ENCODE measurements at regions not wholly inside any gene's neighbourhood (a gene's known extent, or its start where the extent isn't known, plus 50 kb on each side); places are given as distances from the start of the nearest gene placed in this dataset.

DNA sequence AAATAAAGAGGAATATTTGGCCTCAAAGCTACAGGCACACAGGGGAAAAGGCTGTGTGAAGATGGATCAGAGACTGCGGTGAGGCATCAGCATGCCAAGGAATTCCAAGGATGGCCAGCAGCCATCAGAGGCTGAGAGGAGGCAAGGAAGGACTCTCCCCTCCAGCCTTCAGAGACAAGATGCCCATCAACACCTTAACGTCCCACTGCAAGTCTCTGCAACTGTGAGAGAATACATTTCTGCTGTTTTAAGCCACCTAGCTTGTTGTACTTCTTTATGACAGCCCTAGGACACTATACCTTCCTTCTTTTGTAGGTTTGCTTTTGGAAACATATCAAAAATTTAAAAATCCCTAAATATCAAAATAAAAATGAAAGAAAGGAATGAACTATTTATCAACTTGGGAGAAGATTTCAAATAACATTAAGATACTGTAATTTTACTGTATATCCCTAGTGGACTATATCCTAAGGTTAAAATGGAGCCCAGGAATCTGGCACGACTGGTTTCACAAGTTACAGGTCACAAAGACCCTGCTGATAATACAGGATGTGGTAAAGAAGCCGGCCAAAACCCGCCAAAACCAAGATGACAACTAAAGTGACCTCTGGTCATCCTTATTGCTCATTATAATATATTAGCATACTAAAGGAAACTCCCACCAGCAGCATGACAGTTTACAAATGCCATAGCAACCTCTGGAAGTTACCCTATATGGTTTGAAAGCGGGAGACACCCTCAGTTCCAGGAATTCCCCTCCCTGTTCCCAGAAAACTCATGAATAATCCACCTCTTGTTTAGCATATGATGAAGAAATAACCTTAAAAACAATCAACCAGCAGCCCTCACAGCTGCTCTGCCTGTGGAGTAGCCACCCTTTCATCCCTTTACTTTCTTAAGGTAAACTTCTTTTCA, 185.2 kb downstream of the AVL9 start:
- no peak overlapping the region for H2AFZ ChIP-seq (ENCODE audit: low read length)
- H3K9ac ChIP-seq (ENCODE audit: low read length) = no peak overlapping the region
- no peak overlapping the region for H3K27ac ChIP-seq (ENCODE audit: low read depth, low read length, poor library complexity, severe bottlenecking)

DNA sequence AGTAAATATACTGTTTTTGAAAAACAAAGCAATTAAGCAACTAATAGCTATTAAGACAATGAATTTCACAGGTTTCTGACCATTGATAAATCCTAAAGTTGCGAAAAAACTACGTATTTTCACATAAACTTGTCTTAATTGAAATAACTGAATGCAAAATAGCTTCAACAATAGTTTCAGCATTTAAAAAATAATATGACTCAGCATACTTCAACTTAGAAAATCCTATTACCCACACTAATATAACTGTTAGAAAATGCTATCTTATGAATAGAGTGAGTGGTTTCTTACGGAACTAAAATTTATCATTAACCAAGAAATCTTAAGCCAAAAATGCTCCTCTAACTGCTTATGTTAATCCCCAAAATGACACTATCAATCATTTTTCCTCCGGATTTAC, 183.9 kb downstream of the AVL9 start:
- no peak for TF ChIP-seq EZH2 (IDR thresholded peaks at IDR 0.05; ENCODE audit: borderline replicate concordance, low read length)
- TF ChIP-seq, protein P1, sequence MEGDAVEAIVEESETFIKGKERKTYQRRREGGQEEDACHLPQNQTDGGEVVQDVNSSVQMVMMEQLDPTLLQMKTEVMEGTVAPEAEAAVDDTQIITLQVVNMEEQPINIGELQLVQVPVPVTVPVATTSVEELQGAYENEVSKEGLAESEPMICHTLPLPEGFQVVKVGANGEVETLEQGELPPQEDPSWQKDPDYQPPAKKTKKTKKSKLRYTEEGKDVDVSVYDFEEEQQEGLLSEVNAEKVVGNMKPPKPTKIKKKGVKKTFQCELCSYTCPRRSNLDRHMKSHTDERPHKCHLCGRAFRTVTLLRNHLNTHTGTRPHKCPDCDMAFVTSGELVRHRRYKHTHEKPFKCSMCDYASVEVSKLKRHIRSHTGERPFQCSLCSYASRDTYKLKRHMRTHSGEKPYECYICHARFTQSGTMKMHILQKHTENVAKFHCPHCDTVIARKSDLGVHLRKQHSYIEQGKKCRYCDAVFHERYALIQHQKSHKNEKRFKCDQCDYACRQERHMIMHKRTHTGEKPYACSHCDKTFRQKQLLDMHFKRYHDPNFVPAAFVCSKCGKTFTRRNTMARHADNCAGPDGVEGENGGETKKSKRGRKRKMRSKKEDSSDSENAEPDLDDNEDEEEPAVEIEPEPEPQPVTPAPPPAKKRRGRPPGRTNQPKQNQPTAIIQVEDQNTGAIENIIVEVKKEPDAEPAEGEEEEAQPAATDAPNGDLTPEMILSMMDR (IDR thresholded peaks at IDR 0.05; ENCODE audit: low read length) = no peak
- Histone ChIP-seq H3K4me2 (ENCODE audit: low read length) (no peak overlapping the region), H3K9ac (ENCODE audit: low read length) (no peak overlapping the region), H3K79me2 (ENCODE audit: insufficient read depth, low read length) (no peaks in the 10 kb centered on the region), H3K4me3 (ENCODE audit: low read depth, low read length, poor library complexity, severe bottlenecking) (no peak overlapping the region), H3K27me3 (ENCODE audit: insufficient read depth, low read length) (no peaks in the 10 kb centered on the region), H3K9me3 (ENCODE audit: low read length) (no peaks in the 10 kb centered on the region), H3K4me1 (ENCODE audit: insufficient read depth, low read length, severe bottlenecking) (no peaks in the 10 kb centered on the region), H3K9me2 (ENCODE audit: low read depth, low read length) (no peaks in the 10 kb centered on the region), H3F3A (ENCODE audit: insufficient read depth, low read length) (no peaks in the 10 kb centered on the region), H4K20me1 (ENCODE audit: insufficient read depth, low read length) (no peaks in the 10 kb centered on the region), H2AFZ (ENCODE audit: low read length) (no peak overlapping the region), H3K27ac (ENCODE audit: low read depth, low read length, poor library complexity, severe bottlenecking) (no peak overlapping the region), H3K36me3 (ENCODE audit: insufficient read depth, low read length) (no peaks in the 10 kb centered on the region)

More for the DNA sequence above, 185.2 kb downstream of the AVL9 start:
- no peaks in the 10 kb centered on the region for H4K20me1 ChIP-seq (ENCODE audit: insufficient read depth, low read length)
- H3K4me1 ChIP-seq (ENCODE audit: insufficient read depth, low read length, severe bottlenecking) = no peaks in the 10 kb centered on the region
- H3K36me3 ChIP-seq (ENCODE audit: insufficient read depth, low read length) = no peaks in the 10 kb centered on the region
- TF ChIP-seq, protein P1 (IDR thresholded peaks at IDR 0.05; ENCODE audit: low read length) = no peak
- no peak for TF ChIP-seq EZH2 (IDR thresholded peaks at IDR 0.05; ENCODE audit: borderline replicate concordance, low read length)
- no peak overlapping the region for H3K4me2 ChIP-seq (ENCODE audit: low read length)
- no peaks in the 10 kb centered on the region for H3K79me2 ChIP-seq (ENCODE audit: insufficient read depth, low read length)
- H3K4me3 ChIP-seq (ENCODE audit: low read depth, low read length, poor library complexity, severe bottlenecking) = no peak overlapping the region
- H3K9me2 ChIP-seq (ENCODE audit: low read depth, low read length) = no peaks in the 10 kb centered on the region
- no peaks in the 10 kb centered on the region for H3K27me3 ChIP-seq (ENCODE audit: insufficient read depth, low read length)
- no peaks in the 10 kb centered on the region for H3F3A ChIP-seq (ENCODE audit: insufficient read depth, low read length)
- no peaks in the 10 kb centered on the region for H3K9me3 ChIP-seq (ENCODE audit: low read length)

DNA sequence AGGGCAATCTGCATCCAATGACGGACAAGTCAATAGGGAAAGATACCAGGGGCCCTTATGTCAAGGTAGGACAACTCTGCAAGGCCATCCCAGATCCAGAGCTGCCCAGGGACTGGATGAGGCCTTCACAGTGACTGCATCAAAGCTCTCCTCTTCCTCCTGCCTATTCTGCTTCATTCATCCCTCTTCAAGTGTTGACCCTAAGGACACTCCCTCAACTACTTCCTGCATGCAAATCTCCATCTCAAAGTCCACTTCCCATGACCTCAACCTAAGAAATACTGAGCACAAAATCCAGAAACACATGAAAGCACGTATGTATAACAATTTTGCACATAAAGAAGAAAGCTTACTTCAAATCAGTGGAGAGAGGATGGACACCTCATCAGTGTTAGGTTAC, 182.3 kb downstream of the AVL9 start:
- Histone ChIP-seq H3K27ac (ENCODE audit: low read depth, low read length, poor library complexity, severe bottlenecking) (no peak overlapping the region), H3K4me3 (ENCODE audit: low read depth, low read length, poor library complexity, severe bottlenecking) (no peak overlapping the region), H3K4me1 (ENCODE audit: insufficient read depth, low read length, severe bottlenecking) (no peaks in the 10 kb centered on the region), H3K9me2 (ENCODE audit: low read depth, low read length) (no peaks in the 10 kb centered on the region), H3K36me3 (ENCODE audit: insufficient read depth, low read length) (no peaks in the 10 kb centered on the region), H2AFZ (ENCODE audit: low read length) (no peak overlapping the region), H3K9me3 (ENCODE audit: low read length) (no peaks in the 10 kb centered on the region), H3F3A (ENCODE audit: insufficient read depth, low read length) (no peaks in the 10 kb centered on the region), H3K79me2 (ENCODE audit: insufficient read depth, low read length) (no peaks in the 10 kb centered on the region), H4K20me1 (ENCODE audit: insufficient read depth, low read length) (no peaks in the 10 kb centered on the region), H3K4me2 (ENCODE audit: low read length) (no peak overlapping the region), H3K27me3 (ENCODE audit: insufficient read depth, low read length) (no peaks in the 10 kb centered on the region), H3K9ac (ENCODE audit: low read length) (no peak overlapping the region)
- TF ChIP-seq, protein P1 (IDR thresholded peaks at IDR 0.05; ENCODE audit: low read length) = no peak
- TF ChIP-seq EZH2 (IDR thresholded peaks at IDR 0.05; ENCODE audit: borderline replicate concordance, low read length) = no peak
